GM20000 (cell line): ENCODE measurements at regions not wholly inside any gene's neighbourhood (a gene's known extent, or its start where the extent isn't known, plus 50 kb on each side); places are given as distances from the start of the nearest gene placed in this dataset.

ENCODE experiments used
- DNase-seq: peaks from one replicate; pipeline ENCODE4 v3.0.0; 2012; ENCODE audit warnings: low spot score
- TF ChIP-seq, protein P1 (sequence below): IDR thresholded peaks from 2 replicates; pipeline ENCODE4 v1.5.1; 2012; ENCODE audit warnings: mild to moderate bottlenecking, control low read depth; ENCODE audit errors: extremely low read depth, missing control alignments

- DNase-seq: peak; percentile 58
- TF ChIP-seq, protein P1, sequence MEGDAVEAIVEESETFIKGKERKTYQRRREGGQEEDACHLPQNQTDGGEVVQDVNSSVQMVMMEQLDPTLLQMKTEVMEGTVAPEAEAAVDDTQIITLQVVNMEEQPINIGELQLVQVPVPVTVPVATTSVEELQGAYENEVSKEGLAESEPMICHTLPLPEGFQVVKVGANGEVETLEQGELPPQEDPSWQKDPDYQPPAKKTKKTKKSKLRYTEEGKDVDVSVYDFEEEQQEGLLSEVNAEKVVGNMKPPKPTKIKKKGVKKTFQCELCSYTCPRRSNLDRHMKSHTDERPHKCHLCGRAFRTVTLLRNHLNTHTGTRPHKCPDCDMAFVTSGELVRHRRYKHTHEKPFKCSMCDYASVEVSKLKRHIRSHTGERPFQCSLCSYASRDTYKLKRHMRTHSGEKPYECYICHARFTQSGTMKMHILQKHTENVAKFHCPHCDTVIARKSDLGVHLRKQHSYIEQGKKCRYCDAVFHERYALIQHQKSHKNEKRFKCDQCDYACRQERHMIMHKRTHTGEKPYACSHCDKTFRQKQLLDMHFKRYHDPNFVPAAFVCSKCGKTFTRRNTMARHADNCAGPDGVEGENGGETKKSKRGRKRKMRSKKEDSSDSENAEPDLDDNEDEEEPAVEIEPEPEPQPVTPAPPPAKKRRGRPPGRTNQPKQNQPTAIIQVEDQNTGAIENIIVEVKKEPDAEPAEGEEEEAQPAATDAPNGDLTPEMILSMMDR: no peak
Observed at GRCh38 chr12:24562771-24563431, 386.0 kb downstream of the BCAT1 start.

DNA sequence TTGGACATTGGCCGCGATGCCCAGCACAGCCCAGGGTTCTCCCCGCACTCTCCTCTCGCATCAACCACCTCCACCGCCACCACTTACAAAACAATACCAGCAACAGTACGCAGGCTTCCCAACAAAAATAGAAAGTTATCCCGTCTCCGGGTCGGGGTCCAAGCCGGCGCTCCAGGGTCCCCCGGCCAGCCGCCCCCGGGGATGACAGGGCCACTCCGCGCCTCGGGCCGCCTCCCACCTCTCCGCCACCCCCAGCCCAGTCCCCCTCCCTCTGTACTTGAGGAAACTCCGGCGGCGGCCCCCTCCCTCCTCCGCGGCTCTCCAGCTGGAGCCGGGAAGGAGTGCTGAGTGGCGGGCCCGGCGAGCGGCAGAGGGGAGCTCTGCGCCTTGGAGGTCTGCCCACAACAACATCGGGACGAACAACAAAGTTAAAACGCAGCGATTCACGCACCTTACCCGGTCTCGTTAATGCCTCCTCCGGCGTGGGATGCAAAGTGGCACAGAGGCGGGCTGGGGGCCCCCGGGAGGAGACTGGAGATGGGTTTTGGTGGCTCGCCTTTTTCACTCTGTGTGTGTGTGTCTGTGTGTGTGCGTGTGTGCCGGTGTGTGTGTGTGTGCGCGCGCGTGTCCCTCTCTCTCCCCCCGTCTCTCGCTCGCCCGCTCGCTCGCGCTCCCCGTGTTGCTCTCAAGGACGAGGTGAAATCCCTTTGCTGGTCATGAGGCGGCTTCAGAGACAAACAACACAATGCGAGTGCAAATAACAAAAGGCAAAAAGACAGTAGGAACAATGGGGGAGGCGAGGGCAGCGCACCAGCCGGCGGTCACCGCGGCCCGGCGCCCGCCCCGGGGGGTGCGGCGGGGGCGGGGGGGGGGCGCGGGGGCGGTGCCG lies 386.8 kb downstream of the BCAT1 start:
- DNase-seq: peak; percentile 68
- TF ChIP-seq, protein P1: no peak

DNA sequence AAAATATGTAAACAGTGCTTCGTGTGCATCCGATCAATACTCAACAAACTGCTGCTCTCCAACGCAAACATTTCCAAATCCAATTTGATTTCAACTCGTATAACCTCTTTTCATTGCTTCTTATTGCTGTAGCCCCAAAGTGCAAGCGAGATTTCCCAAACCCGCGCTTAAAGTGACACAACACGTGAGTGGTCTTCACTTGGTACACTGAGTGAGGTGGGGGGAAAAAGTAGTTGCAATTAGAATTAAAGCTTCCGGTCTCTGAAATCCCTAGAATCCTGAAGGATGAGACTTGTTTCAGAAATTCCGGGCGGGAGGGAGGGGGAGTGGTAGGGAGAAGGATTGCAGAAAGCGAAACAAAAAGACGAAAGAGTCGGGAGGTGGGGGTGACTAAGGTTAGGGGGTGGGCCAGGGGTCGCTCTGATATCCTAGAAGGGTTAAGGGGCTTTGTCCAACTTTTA lies 387.5 kb downstream of the BCAT1 start:
- TF ChIP-seq, protein P1: no peak
- no peak for DNase-seq

- TF ChIP-seq, protein P1: no peak
- no peak for DNase-seq
Observed at GRCh38 chr12:24560831-24561271, 388.1 kb downstream of the BCAT1 start.

- DNase-seq: no peak
Observed at GRCh38 chr12:24560192-24560775, 388.6 kb downstream of the BCAT1 start.

DNA sequence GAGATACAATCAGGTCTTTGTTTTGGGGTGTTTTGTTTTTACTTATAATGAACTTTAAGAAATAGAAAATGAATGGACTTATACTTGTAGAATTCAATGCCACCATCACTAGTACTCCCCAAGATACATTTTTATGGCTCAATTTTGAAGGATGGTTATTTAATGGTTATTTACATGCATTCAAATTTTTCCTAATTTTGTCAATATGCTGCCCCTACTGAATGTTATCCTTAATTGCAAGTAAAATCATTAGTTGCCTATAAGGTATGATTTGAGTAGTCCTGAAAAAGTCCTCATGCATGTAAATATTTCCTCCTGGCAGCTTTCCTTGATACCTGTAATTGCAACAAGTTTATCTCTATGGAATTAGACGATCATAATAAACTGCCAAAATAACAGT lies 391.2 kb downstream of the BCAT1 start:
- DNase-seq: no peak
- TF ChIP-seq, protein P1: no peak

More at GRCh38 chr12:24560192-24560775, 388.6 kb downstream of the BCAT1 start:
- TF ChIP-seq, protein P1: no peak

- no peak for DNase-seq
- TF ChIP-seq, protein P1: no peak
Observed at GRCh38 chr12:24555730-24556129, 393.2 kb downstream of the BCAT1 start.
